HPDE6-E6E7 (cell line): ENCODE measurements at regions not wholly inside any gene's neighbourhood (a gene's known extent, or its start where the extent isn't known, plus 50 kb on each side); places are given as distances from the start of the nearest gene placed in this dataset.

Source experiments
- DNase-seq: peaks from one replicate; pipeline ENCODE4 v3.0.0; 2011; ENCODE audit warnings: missing footprints; ENCODE audit errors: extremely low spot score

DNA sequence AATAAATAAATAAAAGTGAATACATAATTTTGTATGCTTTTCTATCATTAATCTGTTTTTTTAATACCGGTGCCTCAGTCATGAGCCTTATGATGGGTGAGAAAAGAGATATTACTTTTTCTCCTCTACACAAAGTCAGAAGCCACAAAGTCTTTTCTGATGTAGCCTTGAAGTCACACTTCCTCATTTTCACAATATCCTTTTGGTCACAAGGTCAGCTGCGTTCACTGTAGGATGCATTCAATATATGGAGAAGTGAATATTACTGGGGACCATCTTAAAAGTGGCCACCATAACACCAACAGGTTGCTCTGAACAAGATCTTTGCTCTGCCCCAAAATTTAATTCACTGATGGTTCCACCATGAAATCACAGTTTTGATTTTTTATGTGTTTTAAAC, 83.3 kb upstream of the TNR start:
- no peak for DNase-seq

GRCh38 chr1:175824079-175824478, 80.7 kb upstream of the TNR start:
- DNase-seq: no peak

DNA sequence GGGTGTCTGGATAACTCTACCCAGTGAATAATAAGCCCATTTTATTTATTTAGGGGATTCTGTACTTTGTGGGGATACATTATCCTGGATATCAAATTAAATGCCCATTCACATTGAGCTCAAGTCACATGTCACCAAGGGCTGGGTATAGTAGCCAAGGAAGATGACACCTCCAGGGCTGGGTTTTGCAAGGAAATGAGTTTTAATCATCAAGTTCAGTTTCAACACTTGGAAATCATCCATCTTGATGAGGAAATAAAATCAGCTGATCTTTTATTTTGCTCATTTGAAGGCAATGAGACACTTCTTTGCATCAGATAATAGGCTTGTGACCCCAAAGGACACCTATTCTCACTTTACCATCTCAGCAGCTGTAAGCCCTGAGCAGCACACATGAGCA, 80.0 kb upstream of the TNR start:
- no peak for DNase-seq

DNA sequence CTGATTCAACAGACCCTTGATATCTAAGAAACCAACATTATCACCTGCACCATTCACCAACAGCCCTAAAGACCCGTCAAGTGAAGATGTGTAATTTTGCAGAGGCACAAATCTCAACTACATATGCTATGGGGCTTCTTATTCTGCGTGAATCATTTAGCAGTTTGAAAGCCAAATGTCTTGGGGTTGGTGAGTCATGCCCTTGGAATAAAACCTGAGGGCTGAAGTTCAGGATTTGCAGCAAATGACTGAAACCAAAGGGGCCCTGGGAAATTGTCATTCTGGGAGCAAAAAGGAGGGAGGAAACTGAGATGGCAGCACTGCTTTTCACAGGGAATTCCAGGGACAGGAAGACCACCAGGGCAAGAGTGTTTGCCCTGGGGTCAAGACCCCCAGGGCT, 79.2 kb upstream of the TNR start:
- DNase-seq: no peak

DNA sequence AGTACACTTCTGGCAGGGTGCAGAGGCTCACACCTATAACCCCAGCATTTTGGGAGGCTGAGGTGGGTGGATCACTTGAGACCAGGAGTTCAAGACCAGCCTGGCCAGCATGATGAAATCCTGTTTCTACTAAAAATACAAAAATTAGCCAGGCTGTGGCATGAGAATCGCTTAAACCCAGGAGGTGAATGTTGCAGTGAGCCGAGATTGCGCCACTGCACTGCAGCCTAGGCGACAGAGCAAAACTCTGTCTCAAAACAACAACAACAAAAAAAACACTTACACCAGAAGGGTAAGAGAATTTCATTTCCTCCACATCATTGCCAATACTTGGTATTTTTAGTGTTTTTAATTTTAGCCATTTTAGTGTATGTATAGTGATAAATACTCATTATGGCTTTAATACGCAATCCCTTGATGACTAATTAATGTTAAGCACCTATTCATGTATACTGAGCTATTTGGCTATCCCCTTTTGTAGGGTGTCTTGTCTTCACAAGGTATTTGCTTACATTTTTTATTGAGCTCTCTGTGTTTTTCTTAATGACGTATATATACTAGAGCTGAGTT, 77.1 kb upstream of the TNR start:
- no peak for DNase-seq

DNA sequence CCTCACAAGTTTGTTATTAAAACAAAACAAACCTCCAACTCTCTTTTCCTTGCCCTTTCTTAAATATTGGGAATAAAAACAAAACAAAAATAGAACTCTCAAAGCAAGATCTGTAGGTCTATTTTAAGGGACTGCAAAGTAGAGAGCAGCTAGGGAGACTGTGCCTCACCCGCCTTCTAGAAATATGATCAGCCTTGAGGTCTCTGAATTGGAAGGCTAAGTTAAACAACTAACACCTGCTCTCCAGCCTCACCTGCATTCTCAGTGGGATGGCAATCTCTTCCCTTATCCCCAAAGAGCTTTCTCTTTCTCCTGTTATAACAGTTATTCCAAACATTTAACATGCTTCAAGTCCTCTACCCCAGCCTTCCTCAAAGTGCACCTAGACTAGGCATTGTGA, 75.5 kb upstream of the TNR start:
- DNase-seq: no peak

GRCh38 chr1:175817445-175817844, 74.0 kb upstream of the TNR start:
- DNase-seq: no peak

DNA sequence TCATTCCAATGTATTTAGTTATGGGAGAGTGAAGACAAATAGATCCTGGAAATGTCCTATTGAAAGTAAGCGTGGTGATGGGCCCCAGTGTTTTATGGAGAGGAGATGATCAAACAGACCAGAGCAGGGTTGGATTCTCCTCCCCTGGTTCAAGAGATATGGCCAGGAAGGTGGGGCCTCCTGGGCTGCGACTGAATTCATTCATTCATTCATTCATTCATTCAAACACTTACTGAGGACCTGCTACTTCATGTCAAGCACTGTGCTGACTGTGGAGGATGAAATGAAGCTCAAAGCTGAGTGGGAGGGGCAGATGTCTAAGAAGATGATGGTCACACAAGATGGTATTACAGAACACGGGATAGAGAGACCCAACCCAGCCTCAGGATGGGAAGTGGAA, 71.5 kb upstream of the TNR start:
- DNase-seq: no peak

DNA sequence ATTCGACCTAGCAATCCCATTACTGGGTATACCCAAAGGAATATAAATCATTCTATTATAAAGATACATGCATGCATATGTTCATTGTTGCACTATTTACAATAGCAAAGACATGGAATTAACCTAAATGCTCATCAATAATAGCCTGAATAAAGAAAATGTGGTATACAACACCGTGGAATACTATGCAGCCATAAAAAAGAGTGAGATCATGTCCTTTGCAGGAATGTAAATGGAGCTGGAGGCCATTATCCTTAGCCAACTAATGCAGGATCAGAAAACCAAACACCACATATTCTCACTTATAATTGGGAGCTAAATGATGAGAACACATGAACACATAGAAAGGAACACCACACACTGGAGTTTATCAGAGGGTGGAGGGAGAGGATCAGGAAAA, 69.5 kb upstream of the TNR start:
- no peak for DNase-seq

GRCh38 chr1:175810305-175810704, 66.9 kb upstream of the TNR start:
- no peak for DNase-seq

DNA sequence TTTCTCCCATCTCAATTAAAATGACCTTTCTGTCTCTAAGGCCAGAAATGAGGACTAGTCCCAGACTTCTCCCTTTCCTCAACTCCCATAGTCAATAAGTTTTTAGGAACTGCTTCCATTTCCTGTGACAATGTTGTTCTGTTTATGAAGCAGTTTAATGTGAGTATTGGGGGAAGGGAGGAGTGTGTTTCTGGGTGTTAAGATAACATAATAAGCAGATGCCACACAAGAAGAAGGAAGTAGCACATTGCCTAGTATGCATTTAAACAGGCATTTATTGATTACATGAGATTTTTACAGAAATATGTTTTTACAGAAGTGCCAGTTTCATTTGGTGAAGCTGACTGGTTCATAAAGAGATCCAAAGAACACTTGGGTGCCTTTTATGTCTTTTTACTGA, 65.6 kb upstream of the TNR start:
- no peak for DNase-seq

DNA sequence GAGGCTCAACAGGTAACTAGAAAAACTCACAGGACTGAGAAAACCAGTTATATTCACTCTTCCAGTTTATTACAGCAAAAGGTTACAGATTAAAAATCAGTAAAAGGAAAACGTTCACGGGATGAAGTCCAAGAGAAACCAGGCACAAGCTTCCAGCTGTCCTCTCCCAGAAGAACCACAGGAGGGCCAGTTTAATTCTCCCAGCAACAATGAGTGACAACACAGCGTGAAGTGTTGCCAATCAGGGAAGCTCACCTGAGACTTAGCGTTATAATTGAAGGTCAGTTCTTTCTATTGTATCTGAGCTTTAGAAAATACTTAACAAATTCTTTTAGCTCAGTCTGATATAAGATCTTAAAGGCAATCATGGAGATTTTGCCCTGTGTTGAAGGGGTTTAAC, 65.2 kb upstream of the TNR start:
- DNase-seq: no peak

DNA sequence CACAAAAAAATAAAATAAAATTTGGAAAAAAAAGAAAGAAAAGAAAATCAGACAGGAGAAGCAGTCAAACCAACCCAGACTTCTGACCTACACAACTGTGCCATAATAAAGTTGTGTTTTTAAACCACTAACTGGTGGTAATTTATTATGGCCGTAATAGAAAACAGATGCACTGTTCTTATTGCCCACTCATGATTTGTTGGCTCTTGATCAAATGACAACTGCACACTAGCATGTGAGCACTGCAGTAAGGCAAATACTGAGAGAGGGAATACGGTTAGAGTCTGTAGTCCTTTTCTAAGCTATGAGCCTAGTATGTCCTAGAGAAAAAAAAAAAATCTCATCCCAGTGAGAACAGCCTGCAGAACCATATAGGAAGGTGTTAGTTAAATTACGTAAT, 61.2 kb upstream of the TNR start:
- no peak for DNase-seq

DNA sequence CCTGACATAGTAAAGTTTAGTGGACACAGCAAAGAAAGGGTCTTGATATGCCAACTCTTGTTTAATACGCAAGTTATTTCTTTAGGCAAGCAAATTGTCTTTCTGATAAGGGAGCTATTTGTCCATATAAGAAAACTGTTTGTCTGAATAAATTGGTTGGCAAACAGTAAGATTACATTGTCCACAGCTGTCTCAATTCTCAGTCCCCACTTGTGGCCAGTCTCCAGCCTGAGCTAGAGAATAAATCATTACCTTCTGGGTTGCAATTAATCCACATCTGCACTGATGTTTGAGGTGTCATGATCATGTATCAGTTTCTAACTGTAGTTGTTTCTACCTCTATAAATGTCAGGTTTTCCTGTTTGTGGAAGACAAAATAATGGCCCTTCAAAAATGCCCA, 60.0 kb upstream of the TNR start:
- no peak for DNase-seq

GRCh38 chr1:175802407-175803123, 59.2 kb upstream of the TNR start:
- no peak for DNase-seq

GRCh38 chr1:175801979-175802378, 58.6 kb upstream of the TNR start:
- no peak for DNase-seq

GRCh38 chr1:175797576-175797975, 54.2 kb upstream of the TNR start:
- no peak for DNase-seq

GRCh38 chr1:175794586-175794985, 51.2 kb upstream of the TNR start:
- DNase-seq: no peak

GRCh38 chr1:175793617-175794016, 50.2 kb upstream of the TNR start:
- DNase-seq: no peak
